Osteocyte (in vitro differentiated cells): ENCODE measurements at regions not wholly inside any gene's neighbourhood (a gene's known extent, or its start where the extent isn't known, plus 50 kb on each side); places are given as distances from the start of the nearest gene placed in this dataset.

Experiments
- DNase-seq: peaks from one replicate; pipeline ENCODE4 v3.0.0; 2021; ENCODE audit warnings: mixed read lengths; ENCODE audit not compliant: unreplicated experiment; ENCODE audit errors: extremely low spot score
- H3K27ac Mint-ChIP-seq: one replicate; pipeline ENCODE4 v1.8.0; 2021; ENCODE audit warnings: mild to moderate bottlenecking, mixed read lengths; ENCODE audit not compliant: unreplicated experiment
- H3K27me3 Mint-ChIP-seq: one replicate; pipeline ENCODE4 v1.8.0; 2021; ENCODE audit warnings: mixed read lengths; ENCODE audit not compliant: unreplicated experiment
- H3K36me3 Mint-ChIP-seq: one replicate; pipeline ENCODE4 v1.8.0; 2021; ENCODE audit warnings: mixed read lengths; ENCODE audit not compliant: unreplicated experiment
- H3K4me1 Mint-ChIP-seq: one replicate; pipeline ENCODE4 v1.8.0; 2021; ENCODE audit warnings: mixed read lengths; ENCODE audit not compliant: unreplicated experiment
- H3K4me3 Mint-ChIP-seq: one replicate; pipeline ENCODE4 v1.8.0; 2021; ENCODE audit warnings: mild to moderate bottlenecking, moderate library complexity, mixed read lengths; ENCODE audit not compliant: unreplicated experiment
- H3K9me3 Mint-ChIP-seq: one replicate; pipeline ENCODE4 v1.8.0; 2021; ENCODE audit warnings: mixed read lengths; ENCODE audit not compliant: unreplicated experiment
- CTCF ChIP-seq: fragments of 200-600 bp; sonication (generic); IDR thresholded peaks from 2 replicates; pipeline ENCODE4 v1.5.0; 2021; ENCODE audit warnings: antibody characterized with exemption, mild to moderate bottlenecking, moderate library complexity

GRCh38 chr18:47717257-47717656, 213.2 kb downstream of the SMAD2 start:
- H3K9me3 Mint-ChIP-seq, result no peaks in the 10 kb centered on the region
- no peak for DNase-seq
- no peaks in the 10 kb centered on the region for H3K36me3 Mint-ChIP-seq
- H3K4me3 Mint-ChIP-seq, result no peak overlapping the region
- H3K27me3 Mint-ChIP-seq, result peaks cover 5% of the 10 kb centered on the region
- H3K27ac Mint-ChIP-seq, result no peak overlapping the region
- no peak for TF ChIP-seq CTCF
- H3K4me1 Mint-ChIP-seq, result no peaks in the 10 kb centered on the region

GRCh38 chr18:47716632-47717185, 213.8 kb downstream of the SMAD2 start:
- Mint-ChIP-seq H3K27me3 (peaks cover 5% of the 10 kb centered on the region), H3K4me1 (no peaks in the 10 kb centered on the region), H3K36me3 (no peaks in the 10 kb centered on the region), H3K4me3 (no peak overlapping the region), H3K9me3 (no peaks in the 10 kb centered on the region), H3K27ac (no peak overlapping the region)
- TF ChIP-seq CTCF, result no peak
- DNase-seq, result no peak

GRCh38 chr18:47710451-47710850, 220.0 kb downstream of the SMAD2 start:
- H3K36me3 Mint-ChIP-seq, result no peaks in the 10 kb centered on the region
- peaks cover 5% of the 10 kb centered on the region for H3K27me3 Mint-ChIP-seq
- H3K4me3 Mint-ChIP-seq, result no peak overlapping the region
- no peak for TF ChIP-seq CTCF
- no peak for DNase-seq
- H3K9me3 Mint-ChIP-seq, result no peaks in the 10 kb centered on the region
- H3K4me1 Mint-ChIP-seq, result no peaks in the 10 kb centered on the region
- no peak overlapping the region for H3K27ac Mint-ChIP-seq

- Mint-ChIP-seq H3K4me1 (no peaks in the 10 kb centered on the region), H3K27me3 (peaks cover 3% of the 10 kb centered on the region), H3K36me3 (no peaks in the 10 kb centered on the region), H3K4me3 (no peak overlapping the region), H3K27ac (no peak overlapping the region), H3K9me3 (no peaks in the 10 kb centered on the region)
- no peak for TF ChIP-seq CTCF
- DNase-seq, result no peak
These were observed 220.9 kb downstream of the SMAD2 start for GRCh38 chr18:47709556-47709955.

- Mint-ChIP-seq H3K4me3 (no peak overlapping the region), H3K36me3 (no peaks in the 10 kb centered on the region), H3K27me3 (peaks cover 11% of the 10 kb centered on the region), H3K4me1 (no peaks in the 10 kb centered on the region), H3K27ac (no peak overlapping the region), H3K9me3 (no peaks in the 10 kb centered on the region)
- no peak for DNase-seq
- no peak for TF ChIP-seq CTCF
These were observed 222.3 kb downstream of the SMAD2 start for GRCh38 chr18:47708206-47708605.
